Central memory CD4-positive, alpha-beta T cell (primary cell): ENCODE measurements at regions not wholly inside any gene's neighbourhood (a gene's known extent, or its start where the extent isn't known, plus 50 kb on each side); places are given as distances from the start of the nearest gene placed in this dataset.

ENCODE experiments used
- DNase-seq: peaks from one replicate; pipeline ENCODE4 v3.0.0; 2022

DNA sequence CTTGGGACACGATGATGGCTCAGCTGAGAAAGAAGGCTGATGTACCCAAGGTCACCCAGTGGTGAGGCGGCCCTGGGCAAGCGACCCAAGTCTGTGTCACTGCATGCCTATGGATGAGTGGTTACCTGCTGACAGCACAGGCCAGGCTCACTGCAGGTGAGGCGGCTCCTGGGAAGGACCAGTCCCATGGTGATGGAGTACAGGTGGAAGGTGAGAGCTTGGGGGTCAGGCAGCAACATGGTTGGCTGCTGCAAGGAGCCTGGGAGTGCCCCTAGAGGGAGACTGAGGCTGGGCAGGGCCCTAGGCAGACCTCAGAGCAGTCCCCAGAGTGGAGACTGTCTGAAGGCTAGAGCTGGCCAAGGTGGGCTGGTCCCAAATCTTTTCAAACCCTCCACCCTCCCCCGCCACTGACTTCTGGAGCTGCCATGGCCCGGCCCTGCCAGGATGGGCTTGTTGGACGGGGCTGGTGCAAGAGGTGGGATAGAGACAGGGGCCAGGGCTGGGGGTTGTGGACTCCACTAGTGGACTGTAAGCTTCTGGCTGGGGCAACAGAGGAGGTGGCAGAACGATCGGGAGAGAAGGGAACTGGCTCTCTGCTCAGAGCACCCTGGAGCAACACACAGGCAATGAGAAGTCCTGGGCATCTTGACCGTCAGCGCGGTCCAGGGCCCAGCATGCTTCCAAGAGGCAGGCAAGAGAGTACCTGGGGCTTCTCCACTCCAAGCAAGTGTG is 72.5 kb upstream of the SLC6A11 start:
- DNase-seq, result no peak

DNA sequence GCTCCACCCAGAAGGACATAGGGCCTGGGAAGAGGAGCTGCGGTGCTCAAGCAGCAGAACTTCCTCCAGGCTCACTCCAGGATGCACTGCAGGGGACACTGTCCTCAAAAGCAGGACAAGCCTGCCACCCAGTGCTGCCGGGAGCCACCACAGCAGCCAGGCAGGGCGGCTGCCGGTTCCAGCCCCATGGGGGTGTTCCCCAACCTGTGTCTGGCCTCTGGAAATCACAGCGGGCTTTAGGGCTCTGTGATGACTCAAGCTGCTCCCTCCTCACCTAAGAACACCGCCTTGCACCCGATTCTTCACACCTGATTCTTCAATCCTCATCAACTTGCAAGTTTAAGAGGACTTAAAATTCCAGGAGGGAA is 71.9 kb upstream of the SLC6A11 start:
- no peak for DNase-seq

DNA sequence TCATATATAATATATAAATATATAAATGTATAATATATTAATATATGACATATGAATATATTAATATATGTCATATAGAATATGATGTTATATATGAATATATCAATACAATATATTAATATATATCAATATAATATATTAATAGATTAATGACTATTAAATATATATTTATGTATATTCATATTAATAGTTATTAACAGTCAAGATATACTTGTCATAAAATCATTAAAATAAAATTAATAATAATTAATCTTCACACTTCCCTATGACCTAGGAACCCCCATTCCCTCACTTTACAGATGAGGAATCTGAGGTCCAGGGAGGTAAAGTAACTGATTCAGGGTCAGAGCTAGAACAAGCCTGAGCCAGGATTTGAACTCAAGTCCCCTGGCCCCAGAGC is 70.6 kb upstream of the SLC6A11 start:
- no peak for DNase-seq

DNA sequence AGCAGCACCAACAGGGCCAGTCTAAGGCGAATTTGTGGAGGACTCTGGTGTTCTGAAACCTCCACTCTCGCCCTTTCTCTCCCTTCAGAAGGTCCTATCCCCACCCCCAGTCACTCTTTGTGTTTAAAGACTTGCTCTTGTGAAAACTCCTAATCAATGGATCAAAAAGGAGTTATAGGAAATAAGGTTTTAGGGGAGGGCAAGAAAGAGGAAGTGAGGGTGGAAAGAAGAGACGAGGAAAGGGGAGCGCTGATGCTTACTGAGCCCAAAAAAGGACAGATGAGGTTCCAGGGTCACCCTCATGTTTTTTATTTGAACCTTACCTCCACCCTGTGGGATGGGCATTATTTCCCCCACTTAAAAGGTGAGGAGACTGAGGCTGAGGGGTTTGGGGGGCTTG is 70.0 kb upstream of the SLC6A11 start:
- DNase-seq, result no peak

DNA sequence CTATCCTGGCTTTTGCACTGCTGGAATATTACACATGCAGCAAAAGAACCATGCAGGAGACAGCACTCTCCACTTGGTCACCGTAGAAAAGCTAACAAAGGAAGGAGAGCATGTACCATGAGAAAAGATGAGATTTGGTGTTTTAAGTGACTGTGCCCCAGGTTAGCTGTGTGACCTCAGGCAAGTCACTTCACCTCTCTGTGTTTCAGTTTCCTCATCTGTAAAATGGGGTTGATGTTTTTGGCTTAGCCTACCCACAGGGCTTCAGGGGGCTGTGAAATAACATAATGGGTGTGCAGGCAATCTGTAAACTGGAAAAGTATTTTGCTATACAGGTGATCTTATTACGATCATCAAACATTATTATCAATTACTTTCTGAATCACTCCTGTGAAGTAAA is 69.3 kb upstream of the SLC6A11 start:
- no peak for DNase-seq

DNA sequence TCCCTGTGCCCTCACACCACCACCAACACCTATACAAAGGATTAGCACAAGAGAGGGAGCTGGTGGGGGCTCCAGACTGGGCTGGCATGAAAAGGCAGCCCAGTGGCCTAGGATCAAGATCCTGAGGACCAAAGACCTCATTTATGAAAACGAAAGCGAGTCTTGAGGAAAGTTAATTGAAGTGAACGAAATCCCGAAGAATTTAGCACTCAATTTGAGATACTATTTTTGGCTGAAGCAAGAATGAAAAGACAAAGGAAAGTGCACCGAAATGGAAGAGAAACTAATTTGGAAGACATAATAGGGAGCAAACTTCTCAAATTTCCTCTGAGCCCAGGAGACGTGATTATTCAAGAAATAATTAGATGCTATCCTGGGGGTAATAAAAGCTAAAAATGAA is 68.7 kb upstream of the SLC6A11 start:
- DNase-seq, result no peak

DNA sequence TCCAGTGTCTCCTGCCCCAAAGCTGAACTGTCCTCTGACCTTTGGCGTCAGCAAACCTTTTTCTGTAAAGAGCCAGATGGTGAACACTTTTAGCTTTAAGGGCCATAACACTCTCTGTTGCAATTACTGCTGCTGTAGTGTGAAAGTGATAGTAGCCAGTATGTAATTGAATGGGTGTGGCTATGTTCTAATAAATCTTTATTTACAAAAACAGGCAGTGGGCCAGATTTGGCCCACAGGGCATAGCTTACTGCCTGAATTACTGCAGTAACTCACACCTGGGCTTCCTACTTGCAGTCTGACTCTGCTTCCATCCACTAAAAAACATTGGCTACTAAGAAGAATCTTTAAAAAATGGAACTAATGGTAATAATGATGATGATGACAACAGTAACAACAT is 68.0 kb upstream of the SLC6A11 start:
- no peak for DNase-seq

DNA sequence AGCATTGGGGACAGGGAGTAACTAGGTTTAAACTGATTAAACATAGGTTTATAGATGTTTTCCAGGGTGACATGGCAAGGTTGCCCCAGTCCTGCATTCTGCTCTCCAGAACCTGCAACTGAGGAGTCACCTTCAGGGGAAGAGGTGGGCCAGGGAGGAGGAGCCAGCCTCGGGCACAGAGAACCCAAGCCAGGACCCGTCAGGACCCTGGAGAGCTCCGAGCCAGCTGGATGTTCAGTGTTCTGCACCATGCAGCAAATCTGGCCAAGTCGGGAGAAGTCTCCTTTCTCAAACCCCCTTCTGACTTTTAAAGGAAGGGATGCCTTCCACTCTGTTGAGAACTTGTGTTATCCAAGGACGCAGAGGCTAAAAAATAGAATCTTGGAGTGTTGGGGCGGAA is 62.1 kb upstream of the SLC6A11 start:
- no peak for DNase-seq

DNA sequence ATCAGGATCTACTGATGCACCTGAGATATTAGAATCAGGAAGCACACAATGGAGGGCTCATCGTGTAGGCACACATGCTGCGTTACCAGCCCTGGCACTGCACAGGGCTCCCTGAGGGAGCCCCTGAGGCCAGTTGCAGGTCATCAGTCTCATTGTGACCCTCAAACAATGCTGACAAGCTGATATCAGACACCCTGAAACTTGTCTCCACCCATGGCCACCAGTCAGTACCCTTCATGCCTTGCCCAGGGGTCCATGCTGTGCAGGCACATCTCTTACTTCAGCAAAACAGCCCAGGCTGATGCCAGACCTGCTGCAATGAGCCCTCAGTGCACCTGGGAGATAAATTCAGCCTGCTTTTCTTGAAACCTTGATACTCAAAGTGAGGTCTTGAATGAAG is 59.5 kb upstream of the SLC6A11 start:
- no peak for DNase-seq

DNA sequence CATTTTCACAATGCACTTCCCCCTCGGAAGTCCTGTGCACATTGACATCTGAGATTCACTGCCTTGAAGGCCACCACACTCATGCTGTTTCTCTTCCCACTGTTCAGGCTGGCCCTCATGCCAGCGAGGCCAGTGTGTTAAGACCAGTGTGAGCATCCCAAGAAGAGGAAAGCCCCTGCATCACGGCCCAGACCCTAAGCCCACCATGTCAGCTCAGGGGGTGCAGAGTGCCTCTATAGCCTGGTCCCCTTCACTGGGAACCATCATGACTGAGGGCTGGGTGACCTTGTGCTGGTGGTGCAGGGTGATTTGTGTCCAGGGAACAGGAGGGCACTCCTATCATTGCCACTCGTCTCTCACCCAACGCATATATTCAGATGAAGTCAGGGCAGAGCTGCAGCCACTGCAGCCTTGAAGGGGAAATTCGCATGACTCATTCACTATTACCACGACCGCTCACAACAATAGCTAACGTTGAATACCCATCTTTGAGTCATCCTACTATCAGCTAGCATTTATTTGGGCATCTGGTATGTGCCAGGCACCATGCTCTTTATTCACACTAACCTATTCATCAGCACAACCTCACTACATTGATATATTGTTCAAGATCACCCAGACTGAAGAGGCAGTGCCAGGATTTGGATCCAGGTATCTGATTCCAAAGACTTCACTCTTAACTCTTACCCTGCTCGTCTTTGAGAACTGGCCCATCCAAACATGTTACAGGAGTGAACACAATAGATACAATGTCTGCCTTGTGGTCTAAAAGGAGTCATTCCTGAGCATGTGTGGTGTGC is 58.8 kb upstream of the SLC6A11 start:
- no peak for DNase-seq

DNA sequence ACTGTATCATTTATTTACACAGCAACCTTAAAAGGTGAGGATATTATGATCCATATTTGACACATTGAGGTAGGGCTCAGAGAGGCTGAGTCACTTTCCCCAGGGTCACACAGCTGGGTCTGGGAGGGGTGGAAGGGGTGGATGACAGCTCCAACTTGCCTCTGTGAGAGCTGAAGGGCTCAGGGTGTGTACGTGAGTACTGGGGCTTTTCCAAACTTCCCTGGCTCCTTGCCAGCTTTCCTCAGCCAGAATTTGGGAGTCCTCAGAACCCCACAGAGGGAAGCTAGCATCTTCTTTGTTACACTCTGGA is 58.3 kb upstream of the SLC6A11 start:
- no peak for DNase-seq

DNA sequence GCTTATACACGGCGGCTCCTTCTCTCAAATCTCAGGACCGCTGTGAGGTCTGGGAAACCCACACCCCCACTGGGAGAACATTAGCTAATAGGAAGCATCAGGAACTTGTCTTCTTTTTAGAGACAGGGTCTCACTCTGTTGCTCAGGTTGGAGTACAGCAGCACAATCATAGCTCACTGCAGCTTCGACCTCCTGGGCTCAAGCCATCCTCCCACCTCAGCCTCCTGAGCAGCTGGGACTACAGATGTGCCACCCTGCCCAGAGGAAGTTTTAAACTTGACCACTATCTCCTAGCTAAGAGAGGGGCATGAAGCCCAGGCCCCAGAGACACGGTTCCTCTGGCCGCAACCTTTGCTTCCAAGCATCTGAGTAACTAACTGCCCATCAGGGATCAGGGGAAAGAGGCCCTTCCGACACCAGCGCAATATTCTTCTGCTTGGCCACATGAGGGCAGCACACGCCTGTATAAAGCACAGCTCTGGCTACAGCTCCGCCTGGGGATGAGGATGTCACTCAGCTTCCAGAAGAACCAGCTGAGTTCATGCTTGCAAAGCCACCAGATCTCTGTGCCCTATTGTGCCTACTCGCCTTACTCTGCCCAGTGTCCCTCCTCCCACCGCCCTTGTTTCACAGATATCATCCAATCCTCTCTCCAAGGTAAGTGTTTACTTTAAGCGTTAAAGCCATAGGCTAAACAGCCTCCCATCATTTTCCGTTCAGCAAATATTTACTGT is 57.6 kb upstream of the SLC6A11 start:
- peak; percentile 14 for DNase-seq

DNA sequence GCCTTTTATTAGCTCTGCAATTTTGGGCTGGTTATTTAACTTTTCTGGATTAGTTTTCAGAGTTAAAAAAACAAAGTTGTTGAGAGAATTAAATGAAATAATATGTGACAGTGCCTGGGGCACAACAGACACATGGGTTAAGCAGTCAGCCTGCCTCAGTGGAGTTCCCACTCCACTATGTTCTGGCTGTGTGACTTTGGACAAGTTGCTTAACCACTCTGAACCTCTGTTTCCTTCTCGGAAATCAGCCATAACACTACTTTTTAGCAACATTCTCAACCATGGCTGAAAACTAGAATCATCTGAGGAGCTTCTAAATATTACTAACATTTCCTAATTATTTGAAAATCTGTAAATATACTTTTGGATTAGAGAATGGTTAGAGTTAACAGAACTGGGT is 56.5 kb upstream of the SLC6A11 start:
- DNase-seq, result no peak

DNA sequence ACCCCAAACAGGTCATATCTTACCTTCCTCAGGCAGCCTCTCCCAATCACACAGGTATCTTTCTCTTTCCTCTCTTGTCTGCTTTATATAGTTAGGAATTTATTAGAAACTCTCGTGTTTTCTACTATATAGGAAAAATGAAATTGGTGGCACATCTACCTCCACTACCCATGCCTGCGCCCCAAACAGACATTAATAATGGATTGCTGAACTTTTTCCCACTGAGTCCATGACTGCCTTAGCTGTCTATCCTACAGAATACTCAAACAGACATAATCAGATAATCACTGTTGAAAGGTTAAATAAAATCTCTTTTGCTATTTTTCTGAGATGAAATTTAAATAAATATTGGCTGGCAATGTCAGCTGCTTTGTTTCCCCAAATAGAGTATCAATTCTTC is 55.8 kb upstream of the SLC6A11 start:
- DNase-seq, result no peak

DNA sequence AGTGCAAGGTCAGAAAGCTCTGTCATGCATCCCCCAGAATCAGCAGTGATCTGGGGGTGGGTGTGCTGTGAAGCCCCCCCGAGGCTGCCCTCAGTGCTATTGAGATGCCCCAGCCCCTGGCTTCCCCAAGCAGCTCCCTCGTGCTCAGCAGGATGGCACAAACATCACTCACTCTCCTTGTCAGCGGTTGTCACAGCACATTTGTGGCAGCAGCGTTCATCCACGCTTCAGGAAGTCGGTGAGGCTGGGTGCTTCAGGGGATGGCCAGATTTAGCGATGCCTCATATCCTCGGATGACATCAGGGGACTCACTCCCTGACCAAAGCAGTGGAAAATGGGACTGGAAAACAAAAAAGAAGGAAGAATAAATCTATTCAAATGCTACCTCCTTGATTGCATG is 54.4 kb upstream of the SLC6A11 start:
- DNase-seq, result no peak

DNA sequence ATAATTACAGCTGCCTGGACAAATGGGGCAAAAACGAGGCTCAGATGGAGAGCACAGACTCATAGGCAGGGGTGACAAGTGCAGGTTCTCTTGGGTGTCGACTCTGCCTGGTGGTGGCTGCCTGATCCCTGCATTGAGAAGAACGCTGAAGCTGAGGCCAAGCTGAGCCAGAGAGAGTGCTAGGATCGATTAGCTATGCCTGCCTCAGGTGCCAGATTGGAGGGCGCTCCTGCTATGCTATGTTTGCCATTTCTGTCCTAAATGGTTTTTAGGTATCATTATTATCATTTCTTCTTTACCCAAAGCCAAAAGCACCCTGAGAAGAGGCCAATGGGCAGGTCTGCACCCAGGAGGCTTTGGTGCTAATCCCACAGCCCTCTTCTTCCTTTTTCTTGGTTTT is 53.9 kb upstream of the SLC6A11 start:
- no peak for DNase-seq

DNA sequence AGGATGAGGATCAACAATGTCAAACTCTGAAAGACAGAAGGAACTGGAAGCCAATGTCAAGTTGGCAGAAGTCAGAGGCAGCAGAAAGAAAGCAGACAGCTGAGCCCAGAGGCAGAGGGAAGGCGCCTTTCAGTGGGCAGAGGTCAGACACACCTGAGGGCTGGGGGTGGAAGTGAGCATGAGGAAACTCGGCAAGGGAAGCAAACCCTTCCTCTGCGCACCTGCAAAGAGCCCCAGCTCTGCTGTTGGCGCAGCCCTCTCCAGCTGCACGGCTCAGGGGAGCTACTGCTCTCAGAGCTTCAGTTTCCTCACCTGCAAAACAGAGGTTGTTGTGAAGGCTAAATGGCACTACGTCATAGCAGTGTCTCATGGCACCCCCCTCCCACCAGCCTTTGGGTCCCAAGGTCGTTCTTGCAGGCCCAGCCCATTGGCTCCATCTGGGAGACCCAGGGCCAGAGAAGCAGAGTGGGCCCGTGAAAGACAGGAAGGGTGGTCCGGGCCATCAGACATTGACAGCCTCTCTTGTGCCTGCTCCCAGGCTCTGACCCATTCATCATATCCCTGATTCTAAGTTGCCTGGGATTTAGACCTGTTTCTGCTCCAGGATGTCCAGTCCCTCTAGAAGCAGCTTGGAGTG is 53.3 kb upstream of the SLC6A11 start:
- DNase-seq, result no peak

DNA sequence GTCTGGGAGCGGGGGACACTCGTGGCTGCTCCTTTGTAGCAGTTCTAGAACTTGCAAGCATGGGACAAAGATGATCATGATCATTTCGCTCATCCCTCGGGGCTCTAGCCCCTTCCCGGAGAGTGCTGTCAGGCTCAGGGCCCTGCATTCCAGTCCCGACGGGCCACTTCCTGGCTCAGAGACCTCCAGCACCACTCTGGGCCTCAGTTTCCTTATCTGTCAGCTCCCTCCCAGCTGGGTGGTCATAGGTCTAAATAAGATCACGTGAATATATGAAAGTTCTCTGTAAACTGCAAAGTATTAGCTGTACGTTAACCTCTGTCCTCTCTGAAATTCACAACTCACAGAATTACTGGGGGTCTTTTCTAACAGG is 52.8 kb upstream of the SLC6A11 start:
- no peak for DNase-seq

DNA sequence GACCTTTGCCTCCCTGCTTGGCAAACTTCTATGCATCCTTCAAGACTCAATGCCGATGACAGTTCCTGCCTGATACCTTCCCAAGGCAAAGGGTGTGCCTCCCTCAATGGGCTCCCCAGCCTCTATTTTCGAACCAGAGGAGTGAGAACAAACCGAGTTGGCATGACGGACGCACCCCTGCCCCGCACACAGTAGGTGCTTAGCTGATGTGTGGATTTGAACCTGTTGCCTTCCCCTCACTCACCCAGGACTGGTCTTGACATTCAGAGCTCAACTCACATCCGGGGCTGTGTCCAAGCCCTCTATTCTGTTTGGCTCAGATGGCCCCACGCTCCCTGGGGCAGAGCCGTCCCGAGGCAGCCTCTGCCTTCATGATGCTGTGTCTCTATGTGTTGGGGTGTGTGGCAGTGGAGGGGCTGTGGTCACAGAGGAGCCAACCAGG is 52.2 kb upstream of the SLC6A11 start:
- no peak for DNase-seq

DNA sequence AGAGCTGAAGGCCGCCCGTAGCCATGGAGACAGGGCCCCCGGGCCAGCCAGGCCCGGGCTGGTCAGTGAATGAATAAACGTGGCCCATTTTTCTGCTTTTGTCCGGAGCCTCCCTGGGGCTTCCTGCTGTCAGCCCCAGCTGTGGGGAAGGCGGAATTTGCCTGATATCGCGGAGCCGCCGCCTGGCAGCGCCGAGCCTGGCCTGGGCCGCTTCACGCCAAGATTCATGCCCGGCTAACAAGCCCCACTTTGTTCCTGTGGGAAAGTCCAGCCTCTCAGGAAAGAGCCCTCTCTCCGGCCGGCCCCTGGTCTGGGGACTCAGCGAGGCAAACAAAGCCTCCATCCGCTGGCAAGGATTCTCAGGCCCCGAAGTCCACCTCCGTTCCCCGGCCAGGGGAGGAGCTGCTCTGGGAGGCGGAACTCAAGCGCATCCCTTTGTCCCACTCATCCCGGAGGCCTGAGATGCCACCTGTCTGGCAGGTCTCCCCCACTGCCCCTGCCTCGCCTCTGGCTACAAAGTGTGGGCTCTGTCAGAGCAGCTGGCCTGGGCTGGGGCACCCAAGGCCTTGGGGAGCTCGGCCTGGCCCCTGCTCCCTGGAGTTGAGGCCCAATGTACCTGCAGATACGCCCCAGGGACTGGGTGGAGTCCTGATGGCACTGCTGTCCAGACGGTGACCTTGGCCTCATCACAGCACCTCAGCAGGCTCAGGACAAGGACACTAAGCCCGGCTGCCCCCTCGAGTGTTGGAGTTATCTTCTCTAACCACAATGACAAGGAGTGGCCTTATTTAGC is 51.6 kb upstream of the SLC6A11 start:
- no peak for DNase-seq

DNA sequence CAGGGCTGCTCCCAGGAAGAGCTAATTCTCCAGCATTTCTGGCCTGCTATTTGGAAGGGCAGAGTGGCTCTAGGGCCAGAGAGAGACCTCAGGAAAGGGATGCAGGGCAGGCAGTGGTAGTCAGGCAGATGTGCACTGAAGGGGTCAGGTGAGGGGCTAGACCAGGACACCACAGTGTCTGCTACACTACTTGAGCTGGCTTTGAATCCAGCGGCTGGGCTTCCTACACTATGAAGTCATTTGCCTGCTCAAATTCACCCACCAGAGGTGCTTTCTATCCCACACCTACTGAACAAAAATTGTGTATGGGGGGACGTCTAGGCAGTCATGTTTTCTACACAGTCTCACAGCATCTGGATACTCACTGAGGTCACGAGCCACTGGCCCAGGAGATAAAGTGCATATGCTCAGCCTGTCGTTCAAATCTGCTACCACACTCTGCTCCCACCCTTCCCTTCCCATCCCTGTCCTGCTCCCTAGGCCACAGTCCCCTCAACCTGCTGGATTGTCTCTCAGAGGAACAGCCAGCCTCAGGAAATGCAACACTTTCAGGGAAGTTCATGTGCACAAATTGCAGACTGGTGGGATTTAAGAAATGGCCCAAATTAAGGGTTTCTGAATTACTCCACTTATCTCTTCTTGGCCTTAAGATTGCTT is 49.9 kb upstream of the SLC6A11 start:
- DNase-seq, result no peak
